GM21723 (cell line): ENCODE measurements at regions not wholly inside any gene's neighbourhood (a gene's known extent, or its start where the extent isn't known, plus 50 kb on each side); places are given as distances from the start of the nearest gene placed in this dataset.
A peak's percentile ranks its signal among the peaks of the same experiment; 100 is the strongest.
"Not testable (repeated sequence)": the region's sequence is repeated elsewhere in the genome, so short reads cannot be mapped to it uniquely, and the experiment has no call there.

ENCODE experiments used
- ATAC-seq: cut with Tn5 transposase; IDR thresholded peaks from one replicate; pipeline ENCODE4 v1.9.1; 2021; ENCODE audit warnings: mild to moderate bottlenecking, moderate library complexity; ENCODE audit not compliant: unreplicated experiment

GRCh38 chr5:111948092-111948841 lies 191.3 kb upstream of the NREP start:
- no peak for ATAC-seq

- ATAC-seq: no peak
These were observed 189.6 kb upstream of the NREP start for GRCh38 chr5:111946556-111946955.

DNA sequence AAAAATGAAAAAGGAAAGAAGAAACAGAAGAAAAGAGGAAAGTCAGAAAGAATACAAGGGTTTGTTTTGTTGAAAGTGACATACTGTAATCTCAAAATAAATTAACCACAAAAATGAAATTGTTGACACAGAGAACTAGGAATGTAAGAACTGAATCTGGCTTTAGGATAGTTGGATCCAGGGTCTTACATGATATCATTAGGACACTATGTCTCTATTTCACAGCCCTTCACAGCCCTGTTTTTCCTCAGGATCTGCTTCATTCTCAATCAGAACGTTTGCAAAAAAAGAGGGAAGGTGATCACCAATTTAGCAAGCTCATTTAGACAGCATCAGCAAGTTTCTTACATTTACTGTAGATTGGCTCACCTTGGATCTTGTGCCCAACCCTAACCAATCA lies 188.5 kb upstream of the NREP start:
- ATAC-seq: no peak

DNA sequence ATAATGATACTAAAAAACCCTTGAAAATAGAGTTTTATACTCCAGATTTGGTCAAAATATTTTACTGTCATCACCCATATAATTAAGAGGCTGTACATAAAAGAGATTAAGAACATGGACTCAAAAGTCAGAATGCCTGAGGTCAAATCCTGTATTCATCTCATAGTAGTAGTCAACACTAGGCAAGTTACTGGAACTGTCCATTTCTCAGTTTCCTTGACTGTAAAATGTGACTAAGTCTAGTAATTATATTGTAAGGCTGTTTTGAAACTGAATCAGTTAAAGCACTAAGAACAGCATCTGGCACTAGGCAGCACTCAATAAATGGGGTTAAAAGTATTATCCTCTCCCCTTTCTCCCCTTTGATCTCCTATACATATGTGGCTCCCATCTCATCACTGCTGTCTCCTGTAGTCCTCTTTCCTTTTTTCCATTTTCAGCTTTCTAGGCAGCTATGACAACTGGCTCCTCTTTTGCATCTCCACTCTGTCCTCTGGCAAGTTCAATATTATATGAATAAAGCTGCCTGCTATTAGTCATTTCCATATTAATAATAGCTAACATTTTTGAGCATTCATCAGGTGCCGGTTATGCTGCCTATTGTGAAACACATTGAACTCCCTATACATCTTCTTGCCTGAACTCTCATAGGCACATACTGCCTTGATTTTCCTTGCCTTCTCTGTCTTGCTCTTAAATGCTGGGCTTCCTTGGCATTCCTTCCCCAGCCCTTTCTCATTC lies 185.8 kb upstream of the NREP start:
- peak; percentile 64 for ATAC-seq

DNA sequence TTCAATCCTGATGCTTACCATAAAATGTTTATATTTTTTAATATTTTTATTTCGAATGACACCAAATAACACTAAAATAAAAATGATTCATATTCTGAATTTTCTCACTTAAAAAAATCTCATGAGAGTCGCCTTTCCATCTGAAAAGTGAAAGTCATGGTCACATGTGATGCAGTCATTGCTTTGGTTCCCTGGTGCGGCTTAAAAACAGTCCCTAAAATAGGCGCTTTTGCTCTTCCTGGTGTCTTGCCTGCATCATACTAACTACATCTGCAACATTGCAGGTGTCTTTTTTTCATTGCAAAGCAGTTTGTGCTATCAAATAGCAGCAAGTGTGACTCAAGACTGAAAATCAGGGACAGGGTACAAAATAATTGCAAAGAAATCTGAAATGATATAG lies 185.2 kb upstream of the NREP start:
- peak; percentile 46 for ATAC-seq

- ATAC-seq: no peak
These were observed 180.1 kb upstream of the NREP start for GRCh38 chr5:111937094-111937493.

- ATAC-seq: no peak
These were observed 178.8 kb upstream of the NREP start for GRCh38 chr5:111935835-111936234.

GRCh38 chr5:111935009-111935408 lies 178.0 kb upstream of the NREP start:
- no peak for ATAC-seq

DNA sequence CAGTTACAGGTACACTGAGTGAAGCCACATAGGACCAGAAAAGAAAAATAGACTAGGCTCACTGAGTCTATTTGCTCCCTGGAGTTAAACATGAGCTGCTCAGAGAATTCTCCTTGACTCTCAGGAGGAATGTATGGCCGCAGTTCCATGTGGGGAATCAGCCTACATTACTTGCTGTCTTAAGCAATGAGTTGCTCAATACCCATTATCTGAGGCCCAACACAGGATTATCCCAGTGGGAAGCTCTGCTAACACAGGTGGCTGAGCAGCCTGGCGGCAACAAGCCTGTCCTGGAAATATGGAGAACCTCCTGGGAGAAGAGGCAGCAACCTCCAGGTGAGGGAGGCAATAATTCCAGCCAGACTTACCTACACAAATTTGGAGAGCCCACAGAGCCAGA lies 177.5 kb upstream of the NREP start:
- ATAC-seq: no peak

- no peak for ATAC-seq
These were observed 176.1 kb upstream of the NREP start for GRCh38 chr5:111933086-111933485.

- no peak for ATAC-seq
These were observed 175.6 kb upstream of the NREP start for GRCh38 chr5:111932628-111933027.

DNA sequence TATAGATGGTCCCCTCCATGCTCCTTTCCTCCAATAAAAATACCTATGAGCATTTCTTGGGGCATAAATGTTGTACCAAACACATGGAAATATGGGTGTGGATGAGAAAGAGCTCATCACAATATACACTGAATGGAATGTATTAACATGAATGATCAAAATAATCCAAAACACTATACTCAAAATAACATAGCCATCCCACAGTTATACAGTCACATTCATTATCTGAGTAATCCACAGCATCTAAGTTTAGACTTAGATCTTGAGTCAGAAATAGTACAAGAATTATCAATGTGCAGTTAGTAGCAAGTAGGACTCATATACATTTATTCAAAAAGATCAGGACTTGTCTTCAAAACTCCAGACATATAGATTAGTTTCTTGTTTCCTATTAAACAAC lies 175.2 kb upstream of the NREP start:
- ATAC-seq: no peak

DNA sequence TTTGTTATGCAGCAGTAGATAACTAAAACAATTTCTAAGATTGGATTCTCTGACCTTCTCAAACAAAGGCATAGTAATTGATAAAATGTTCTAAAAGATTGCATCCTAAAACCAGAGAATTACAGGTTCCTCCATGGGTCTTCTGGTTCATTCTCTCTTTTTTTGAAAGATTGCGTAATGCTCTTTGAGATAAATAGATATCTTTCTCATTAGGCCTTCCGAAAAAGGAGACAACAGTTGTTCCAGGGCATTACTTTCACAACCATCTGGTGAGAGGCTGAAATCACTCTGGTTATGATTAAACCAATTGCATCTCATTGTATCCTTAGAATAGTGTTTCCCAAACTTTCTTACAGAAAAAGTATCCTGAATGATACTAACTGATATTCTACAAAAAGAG lies 174.7 kb upstream of the NREP start:
- ATAC-seq: no peak

- no peak for ATAC-seq
These were observed 174.0 kb upstream of the NREP start for GRCh38 chr5:111930905-111931461.

DNA sequence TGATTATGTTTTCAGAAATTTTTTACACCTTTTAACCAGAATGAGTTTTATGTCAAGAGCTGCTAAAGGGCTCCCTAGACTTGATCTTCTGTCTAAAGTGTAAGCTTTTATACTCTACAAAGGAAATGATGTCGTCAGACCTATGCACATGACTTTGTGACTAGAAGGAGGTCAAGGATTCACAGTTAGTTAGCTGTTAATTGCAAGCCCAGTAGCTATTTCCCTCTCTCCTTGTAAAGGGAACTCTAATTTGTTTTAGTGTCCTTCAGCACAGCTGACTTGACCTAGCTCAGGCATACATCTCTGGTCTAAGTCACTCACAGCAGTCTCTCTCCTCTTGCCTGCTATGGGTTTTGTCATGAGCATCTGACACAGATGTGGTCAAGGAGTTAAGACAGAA lies 173.5 kb upstream of the NREP start:
- no peak for ATAC-seq

DNA sequence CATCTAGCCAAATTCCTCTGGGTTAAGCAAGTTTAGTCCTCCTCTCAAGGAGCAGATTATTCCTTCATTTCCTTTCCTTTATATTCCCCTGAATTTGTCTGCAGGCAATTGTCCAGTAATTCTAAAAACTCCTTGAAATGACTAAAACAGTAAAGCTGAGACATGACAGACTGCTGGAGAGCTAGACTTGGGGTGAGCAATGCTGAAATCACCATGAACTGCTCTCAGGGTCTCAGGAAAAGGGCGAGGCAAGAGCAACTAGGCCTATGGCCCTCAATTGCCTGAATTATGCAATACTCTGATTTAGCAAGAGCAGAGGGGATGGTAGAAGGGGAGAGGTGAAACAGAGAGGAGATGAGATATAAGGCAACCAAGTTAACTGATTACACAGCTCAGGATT lies 172.9 kb upstream of the NREP start:
- no peak for ATAC-seq

DNA sequence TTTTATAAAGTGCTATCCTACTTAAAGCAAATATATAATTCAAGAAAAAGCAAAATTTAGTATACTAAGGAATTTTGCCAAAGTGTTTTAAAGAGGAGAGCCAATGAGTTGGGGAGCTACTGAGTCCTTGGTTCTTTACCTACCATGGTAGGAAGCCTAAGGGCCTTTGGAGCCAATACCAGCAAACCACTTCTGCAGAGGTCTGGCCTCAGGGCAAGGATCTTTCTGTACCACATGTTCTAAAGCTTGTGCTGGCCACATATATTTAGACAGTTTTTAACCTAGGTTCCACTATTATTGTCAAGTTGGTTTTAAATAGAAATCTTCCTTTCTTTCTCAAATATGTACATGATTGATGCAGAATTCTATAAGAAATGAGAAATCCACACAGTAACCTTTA lies 172.3 kb upstream of the NREP start:
- no peak for ATAC-seq

DNA sequence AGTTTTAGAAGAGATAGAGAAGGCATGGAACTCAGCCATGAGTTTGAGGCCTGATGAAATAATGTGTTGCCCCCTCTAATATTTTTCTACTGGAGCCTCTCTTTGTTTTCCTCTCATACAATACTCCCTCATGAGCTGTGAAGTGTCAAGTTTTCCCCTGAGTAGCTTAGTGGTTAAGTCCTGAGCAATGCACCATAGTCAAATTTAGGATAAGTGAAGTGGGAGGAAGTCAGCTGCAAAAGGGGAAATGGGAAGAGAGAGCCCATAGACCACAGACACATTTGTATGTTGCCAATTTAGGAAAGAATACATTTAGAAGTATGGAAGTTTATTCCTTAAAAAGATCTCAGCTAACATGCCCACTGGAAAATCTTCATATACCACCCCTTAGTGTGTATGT lies 171.5 kb upstream of the NREP start:
- no peak for ATAC-seq

- no peak for ATAC-seq
These were observed 170.2 kb upstream of the NREP start for GRCh38 chr5:111927191-111927590.

DNA sequence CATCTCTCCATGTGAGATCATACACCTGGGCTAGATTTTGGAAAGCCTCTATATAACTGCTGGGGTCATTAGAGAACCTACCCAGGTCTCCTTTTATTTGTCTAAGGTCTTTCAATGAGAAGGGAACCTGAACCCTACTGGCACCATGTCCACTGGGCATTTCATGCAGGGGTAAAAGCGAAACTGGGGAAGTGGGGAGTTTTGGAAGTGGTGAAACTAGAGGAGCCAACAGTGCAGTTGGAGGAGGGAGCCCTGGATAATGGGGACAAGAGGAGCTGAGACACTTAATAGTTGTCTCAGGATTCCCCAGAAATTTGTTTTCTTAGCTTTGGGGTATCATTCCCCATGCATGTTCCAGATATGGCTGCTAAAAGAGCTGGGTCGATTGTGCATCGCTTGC lies 169.0 kb upstream of the NREP start:
- no peak for ATAC-seq

- ATAC-seq: no peak
These were observed 165.3 kb upstream of the NREP start for GRCh38 chr5:111922344-111922743.

DNA sequence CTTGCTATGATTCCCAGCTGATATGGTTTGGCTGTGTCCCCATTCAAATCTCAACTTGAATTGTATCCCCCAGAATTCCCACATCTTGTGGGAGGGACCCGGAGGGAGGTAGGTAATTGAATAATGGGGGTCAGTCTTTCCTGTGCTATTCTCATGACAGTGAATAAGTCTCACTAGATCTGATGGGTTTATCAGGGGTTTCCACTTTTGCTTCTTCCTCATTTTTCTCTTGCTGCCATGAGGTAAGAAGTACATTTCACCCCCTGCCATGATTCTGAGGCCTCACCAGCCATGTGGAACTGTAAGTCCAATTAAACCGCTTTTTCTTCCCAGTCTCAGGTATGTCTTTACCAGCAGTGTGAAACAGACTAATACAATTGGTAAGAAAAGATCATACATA lies 164.7 kb upstream of the NREP start:
- not testable (repeated sequence) for ATAC-seq
